Body of pancreas (tissue), 4 donors: ENCODE measurements at regions not wholly inside any gene's neighbourhood (a gene's known extent, or its start where the extent isn't known, plus 50 kb on each side); places are given as distances from the start of the nearest gene placed in this dataset.

Experiments used
- CTCF ChIP-seq, 7 experiments: fragments of 450-650 bp in 4 of 7; fragments of 200-600 bp in 3 of 7; sonication (generic) in 3 of 7; IDR thresholded peaks; one replicate each; pipeline ENCODE4 v1.5.1; 2016 to 2019; ENCODE audit warnings: antibody characterized with exemption in 7 of 7
- POLR2A ChIP-seq, 3 donors: fragments of 450-650 bp; IDR thresholded peaks; one replicate each; pipeline ENCODE4 v1.6.1; 2016; ENCODE audit warnings: antibody characterized with exemption in 3 of 3, mild to moderate bottlenecking in 2 of 3

GRCh38 chr5:162719720-162720119, 652.1 kb downstream of the GABRG2 start:
- TF ChIP-seq POLR2A (IDR thresholded peaks at IDR 0.05) (no peak), CTCF (IDR thresholded peaks at IDR 0.05) (no peak)
